Spleen (tissue), 11 donors: ENCODE measurements at regions not wholly inside any gene's neighbourhood (a gene's known extent, or its start where the extent isn't known, plus 50 kb on each side); places are given as distances from the start of the nearest gene placed in this dataset.

ENCODE experiments used
- DNase-seq: peaks from one replicate; pipeline ENCODE4 v3.0.0-alpha.2; 2020
- H3K27ac ChIP-seq, 8 donors: fragments of 200-600 bp; sonication (generic) in 7 of 8; 1 replicate in 4 of 8; 2 replicates in 4 of 8; pipeline versions ENCODE4 v1.5.0 to v1.8.0; 2016 to 2021; ENCODE audit warnings: inconsistent platforms in 4 of 8, mild to moderate bottlenecking in 4 of 8, moderate library complexity in 1 of 8
- H3K27me3 ChIP-seq, 7 donors: fragments of 200-600 bp; sonication (generic) in 6 of 7; replicated peaks in 1 of 7; 1 replicate in 4 of 7; 2 replicates in 3 of 7; pipeline versions ENCODE4 v1.5.0 to v1.8.0; 2016 to 2021; ENCODE audit warnings: inconsistent platforms in 3 of 7, mild to moderate bottlenecking in 1 of 7
- H3K36me3 ChIP-seq, 6 donors: fragments of 200-600 bp; sonication (generic) in 5 of 6; 1 replicate in 4 of 6; 2 replicates in 2 of 6; pipeline versions ENCODE4 v1.5.0 to v1.8.0; 2016 to 2021; ENCODE audit warnings: inconsistent platforms in 2 of 6
- H3K4me1 ChIP-seq, 6 donors: fragments of 200-600 bp; sonication (generic) in 5 of 6; 1 replicate in 3 of 6; 2 replicates in 3 of 6; pipeline versions ENCODE4 v1.5.0 to v1.8.0; 2016 to 2021; ENCODE audit warnings: inconsistent platforms in 3 of 6
- H3K4me3 ChIP-seq, 8 donors: fragments of 200-600 bp; sonication (generic) in 7 of 8; 1 replicate in 4 of 8; 2 replicates in 4 of 8; pipeline versions ENCODE4 v1.5.0 to v1.8.0; 2016 to 2021; ENCODE audit warnings: inconsistent platforms in 4 of 8, mild to moderate bottlenecking in 4 of 8, moderate library complexity in 2 of 8
- H3K9me3 ChIP-seq, 8 donors: fragments of 200-600 bp; sonication (generic) in 7 of 8; 1 replicate in 4 of 8; 2 replicates in 4 of 8; pipeline versions ENCODE4 v1.5.0 to v1.8.0; 2016 to 2021; ENCODE audit warnings: inconsistent platforms in 4 of 8
- CTCF ChIP-seq, 11 experiments: fragments of 200-600 bp in 7 of 11; fragments of 450-650 bp in 4 of 11; sonication (generic) in 4 of 11; IDR thresholded peaks in 8 of 11; conservative IDR thresholded peaks in 3 of 11; 1 replicate in 7 of 11; 2 replicates in 4 of 11; pipeline versions ENCODE4 v1.4.0 to v1.8.0; 2016 to 2021; ENCODE audit warnings: antibody characterized with exemption in 11 of 11, inconsistent platforms in 4 of 11, mild to moderate bottlenecking in 1 of 11
- POLR2A ChIP-seq, 3 donors: fragments of 450-650 bp; IDR thresholded peaks; one replicate each; pipeline ENCODE4 v1.5.1; 2017; ENCODE audit warnings: antibody characterized with exemption in 3 of 3, mild to moderate bottlenecking in 1 of 3
- POLR2AphosphoS5 ChIP-seq, 3 donors: sonication (generic); formaldehyde crosslinking; IDR thresholded peaks; one replicate each; pipeline ENCODE4 v1.5.1; 2017; ENCODE audit warnings: antibody characterized with exemption in 3 of 3
- WGBS, 5 donors: extraction: QIAGEN DNeasy Blood & Tissue Kit in 3 of 5; methylation state at CpG; one replicate each; pipeline versions ENCODE4 v1.1.5 to v1.1.7; 2013 to 2018; 5-methylcytosine and 5-hydroxymethylcytosine counted together
- intact Hi-C: fragments of 100-400 bp; cut with DNase I; formaldehyde crosslinking; loops from one replicate; pipeline ENCODE4 v1.15.0; 2023; ENCODE audit warnings: low total_unique reads
- donor health status: healthy with polysubstance abuse.
- donor health status: DM: no; HTN: no; CAD: no; lungs with moderate emphysema.
- donor health status: DM: no; HTN: no; CAD: no.
- donor health status: Bipolar disorder and iron deficiency.
- donor health status: healthy.
- donor health status: DM: no; HTN: no; CAD: no.
- donor health status: DM: yes; HTN: yes; CAD: no.

DNA sequence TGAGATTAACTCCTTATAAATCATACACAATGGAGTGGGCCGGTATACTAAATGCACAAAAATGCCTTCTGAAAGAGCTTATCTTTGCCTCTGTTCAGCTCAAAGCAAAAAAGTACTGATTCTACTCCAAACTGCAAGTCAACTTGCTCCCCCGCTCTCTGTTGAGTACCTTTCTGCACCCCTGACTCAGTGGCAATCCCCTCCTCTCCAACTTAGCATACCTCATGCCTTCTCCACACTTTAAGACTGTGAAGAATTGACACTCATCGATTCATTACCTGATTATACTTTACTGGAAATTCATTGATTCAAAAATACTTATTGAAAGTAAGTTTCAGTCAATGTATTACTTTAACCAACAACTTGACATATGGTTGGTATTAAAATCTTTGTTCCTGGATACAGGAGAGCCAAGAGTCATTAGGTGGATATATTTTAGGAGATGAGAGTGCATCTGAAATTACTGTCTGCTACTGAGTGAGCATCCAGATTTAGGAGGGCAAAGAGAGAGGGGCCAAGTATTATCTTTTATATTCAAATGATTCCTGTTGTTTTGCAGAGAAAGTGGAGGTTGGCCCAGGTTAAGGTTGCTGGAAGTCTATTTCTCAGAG, 187.7 kb downstream of the ICOS start:
- WGBS, 5 donors, result 86 to 92% (median 88%) methylated on average over 3 of the region's 3 CpGs
- intact Hi-C loops, result no loop called here
- Histone ChIP-seq H3K27ac (no peak overlapping the region), H3K36me3 (no peaks in the 10 kb centered on the region), H3K4me3 (no peak overlapping the region), H3K9me3 (no peaks in the 10 kb centered on the region), H3K4me1 (no peaks in the 10 kb centered on the region), H3K27me3 (no peaks in the 10 kb centered on the region)
- TF ChIP-seq POLR2A (IDR thresholded peaks at IDR 0.05) (no peak), POLR2AphosphoS5 (IDR thresholded peaks at IDR 0.05) (no peak), CTCF (IDR thresholded peaks at IDR 0.05 in 8 of 11, conservative IDR thresholded peaks at IDR 0.05 in 3 of 11) (no peak)
- no peak for DNase-seq

GRCh38 chr2:204126705-204127104, 190.1 kb downstream of the ICOS start:
- Histone ChIP-seq H3K9me3 (no peaks in the 10 kb centered on the region), H3K4me3 (no peak overlapping the region), H3K27me3 (peaks cover 0 to 3% (median 0%) of the 10 kb centered on the region in 7 donors), H3K27ac (no peak overlapping the region), H3K36me3 (no peaks in the 10 kb centered on the region), H3K4me1 (peaks cover 0 to 3% (median 0%) of the 10 kb centered on the region in 6 donors)
- intact Hi-C loops, result no loop called here
- 73 to 93% (median 85%) methylated on average over 3 of the region's 3 CpGs for WGBS, 5 donors
- TF ChIP-seq CTCF (IDR thresholded peaks at IDR 0.05 in 8 of 11, conservative IDR thresholded peaks at IDR 0.05 in 3 of 11), result no peak
- no peak for TF ChIP-seq POLR2AphosphoS5 (IDR thresholded peaks at IDR 0.05)
- no peak for TF ChIP-seq POLR2A (IDR thresholded peaks at IDR 0.05)
- no peak for DNase-seq

DNA sequence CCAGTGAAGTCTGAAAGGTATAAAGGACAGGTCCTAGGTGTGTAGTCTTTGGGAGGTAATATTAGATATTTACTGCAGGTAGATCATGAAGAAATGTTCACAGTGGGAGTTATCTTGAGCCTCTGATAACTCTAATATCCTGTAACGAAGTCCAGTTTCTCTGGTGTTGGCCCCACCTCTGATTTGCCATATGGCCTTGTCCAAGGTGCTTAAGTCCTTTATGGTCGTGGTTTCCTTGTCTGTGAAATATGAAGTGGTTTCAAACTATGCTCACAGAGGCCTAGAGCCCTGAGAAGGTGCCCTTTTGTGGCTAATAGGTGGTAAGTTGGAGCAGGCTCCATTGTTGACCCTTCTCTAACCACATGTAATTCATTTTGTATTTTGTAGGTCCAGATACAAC, 190.7 kb downstream of the ICOS start:
- TF ChIP-seq POLR2A (IDR thresholded peaks at IDR 0.05) (no peak), POLR2AphosphoS5 (IDR thresholded peaks at IDR 0.05) (no peak), CTCF (IDR thresholded peaks at IDR 0.05 in 8 of 11, conservative IDR thresholded peaks at IDR 0.05 in 3 of 11) (no peak)
- 59 to 74% (median 64%) methylated on average over 2 of the region's 2 CpGs for WGBS, 5 donors

GRCh38 chr2:204129591-204130294, 193.2 kb downstream of the ICOS start:
- Histone ChIP-seq H3K9me3 (no peaks in the 10 kb centered on the region), H3K36me3 (no peaks in the 10 kb centered on the region), H3K27me3 (peaks cover 0 to 3% (median 0%) of the 10 kb centered on the region in 7 donors), H3K27ac (peak overlapping the region in 1 of 8 donors; percentile 25), H3K4me1 (peaks cover 0 to 9% (median 0%) of the 10 kb centered on the region in 6 donors), H3K4me3 (no peak overlapping the region)
- DNase-seq, result no peak
- 71 to 90% (median 80%) methylated on average over 13 of the region's 13 CpGs for WGBS, 5 donors
- intact Hi-C loops, result no loop called here
- TF ChIP-seq POLR2AphosphoS5 (IDR thresholded peaks at IDR 0.05), result no peak
- TF ChIP-seq POLR2A (IDR thresholded peaks at IDR 0.05), result no peak
- no peak for TF ChIP-seq CTCF (IDR thresholded peaks at IDR 0.05 in 8 of 11, conservative IDR thresholded peaks at IDR 0.05 in 3 of 11)

More for the DNA sequence above, 190.7 kb downstream of the ICOS start:
- H3K27me3 ChIP-seq, result peaks cover 0 to 3% (median 0%) of the 10 kb centered on the region in 7 donors
- H3K36me3 ChIP-seq, result no peaks in the 10 kb centered on the region
- H3K4me3 ChIP-seq, result no peak overlapping the region
- intact Hi-C loops, result no loop called here
- H3K27ac ChIP-seq, result no peak overlapping the region
- no peak for DNase-seq
- no peaks in the 10 kb centered on the region for H3K9me3 ChIP-seq
- H3K4me1 ChIP-seq, result peaks cover 0 to 7% (median 0%) of the 10 kb centered on the region in 6 donors
